Left colon (tissue), 2 donors: ENCODE measurements at regions not wholly inside any gene's neighbourhood (a gene's known extent, or its start where the extent isn't known, plus 50 kb on each side); places are given as distances from the start of the nearest gene placed in this dataset.

Source experiments
- ATAC-seq: fragments of 200-7000 bp; cut with Tn5 transposase; one replicate; pipeline ENCODE4 v1.9.1; 2020; ENCODE audit warnings: mild to moderate bottlenecking, moderate library complexity
- DNase-seq, 2 donors: peaks; one replicate each; pipeline ENCODE4 v3.0.0-alpha.2; 2020
- intact Hi-C, 2 donors: fragments of 100-400 bp; cut with DNase I in 1 of 2; cut with micrococcal nuclease in 1 of 2; formaldehyde crosslinking; loops; one replicate each; pipeline versions ENCODE4 v1.11.2 to v1.14.0; 2022; cut with DNase I, micrococcal nuclease
- donor health status: DM: no; HTN: no; CAD: no.
- donor health status: DM: yes; HTN: yes; CAD: no.

DNA sequence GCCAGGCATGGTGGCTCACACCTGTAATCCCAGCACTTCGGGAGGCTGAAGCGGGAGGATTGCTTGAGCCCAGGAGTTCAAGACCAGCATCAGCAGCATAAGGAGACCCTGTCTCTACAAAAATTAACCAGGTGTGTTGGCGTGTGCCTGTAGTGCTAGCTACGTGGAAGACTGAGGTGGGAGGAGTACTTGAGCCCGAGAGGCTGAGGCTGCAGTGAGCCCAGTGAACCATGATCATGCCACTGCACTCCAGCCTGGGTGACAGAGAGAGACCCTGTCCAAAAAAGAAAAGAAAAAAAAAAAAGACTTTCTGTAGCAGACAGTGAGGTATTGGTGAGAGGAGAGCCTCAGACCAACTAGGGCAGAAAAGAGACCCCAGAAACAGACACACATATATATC is 263.8 kb downstream of the XXYLT1 start:
- intact Hi-C loops = no loop called here
- ATAC-seq = no peak
- DNase-seq = no peak

GRCh38 chr3:195007766-195008165 is 263.2 kb downstream of the XXYLT1 start:
- no peak for ATAC-seq
- intact Hi-C loops = no loop called here
- no peak for DNase-seq

DNA sequence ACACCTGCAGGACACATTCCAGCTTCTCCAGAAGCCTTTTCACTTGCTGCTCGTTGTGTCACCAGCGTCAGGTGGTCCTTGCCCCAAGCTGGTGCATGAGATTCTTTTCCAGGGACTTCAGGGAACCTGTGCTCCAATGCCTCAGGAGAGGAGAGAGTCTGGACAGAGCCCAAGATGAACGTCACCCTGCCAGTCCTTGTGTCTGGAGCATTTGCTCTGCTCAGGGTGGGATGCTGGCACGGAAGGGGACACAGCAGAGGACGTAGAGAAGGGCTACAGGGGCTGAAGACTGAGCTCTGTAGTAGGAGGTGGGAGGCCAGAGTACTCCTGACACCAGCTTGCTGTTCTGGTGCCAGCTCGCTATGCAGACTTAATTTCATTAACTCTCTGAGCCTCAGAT is 262.1 kb downstream of the XXYLT1 start:
- no peak for DNase-seq
- no peak for ATAC-seq
- intact Hi-C loops = no loop called here

- intact Hi-C loops = no loop called here
- ATAC-seq = no peak
- no peak for DNase-seq
Measured at GRCh38 chr3:195009616-195010015, 261.3 kb downstream of the XXYLT1 start.

GRCh38 chr3:195010551-195011100 is 260.3 kb downstream of the XXYLT1 start:
- DNase-seq = no peak
- intact Hi-C loops = no loop called here
- no peak for ATAC-seq

- intact Hi-C loops = no loop called here
- no peak for ATAC-seq
Measured at GRCh38 chr3:195011231-195011834, 259.6 kb downstream of the XXYLT1 start.

GRCh38 chr3:195012100-195012499 is 258.9 kb downstream of the XXYLT1 start:
- DNase-seq (no peak), ATAC-seq (no peak)
- intact Hi-C loops = no loop called here

More at GRCh38 chr3:195011231-195011834, 259.6 kb downstream of the XXYLT1 start:
- no peak for DNase-seq

GRCh38 chr3:195012571-195012970 is 258.4 kb downstream of the XXYLT1 start:
- intact Hi-C loops = no loop called here
- DNase-seq (no peak), ATAC-seq (no peak)

- DNase-seq (no peak), ATAC-seq (no peak)
- intact Hi-C loops = no loop called here
Measured at GRCh38 chr3:195013411-195014361, 257.3 kb downstream of the XXYLT1 start.

DNA sequence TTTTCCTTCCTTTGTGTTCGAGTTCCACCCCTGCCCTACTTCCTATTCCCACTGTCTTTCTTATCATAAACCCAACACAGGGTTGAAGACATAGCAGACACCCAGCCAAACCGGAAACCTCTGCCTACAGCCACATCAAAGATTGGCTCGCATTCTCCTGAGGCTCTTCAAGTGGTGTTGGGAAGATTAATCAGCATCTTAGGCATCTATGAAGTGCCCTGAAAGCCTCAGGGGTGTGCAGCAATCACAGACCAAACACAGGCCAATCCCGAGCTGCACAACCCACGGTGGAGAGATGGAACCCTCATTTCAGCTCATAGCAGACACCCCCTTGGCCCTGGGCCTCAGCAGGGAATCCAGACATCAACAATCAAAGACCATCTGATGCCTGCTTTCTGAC is 255.9 kb downstream of the XXYLT1 start:
- intact Hi-C loops = no loop called here
- ATAC-seq = no peak
- DNase-seq = no peak

- DNase-seq (no peak), ATAC-seq (no peak)
- intact Hi-C loops = no loop called here
Measured at GRCh38 chr3:195017151-195017550, 253.8 kb downstream of the XXYLT1 start.
